Endothelial cell of umbilical vein (primary cell): ENCODE measurements at regions not wholly inside any gene's neighbourhood (a gene's known extent, or its start where the extent isn't known, plus 50 kb on each side); places are given as distances from the start of the nearest gene placed in this dataset.

Experiments
- POLR2A ChIP-seq: IDR thresholded peaks from 2 replicates; pipeline ENCODE4 v1.6.1; 2012; ENCODE audit warnings: low read depth, mild to moderate bottlenecking, control low read depth, low read length
- TF ChIP-seq, protein P1 (sequence below), 2 donors: IDR thresholded peaks; 1 replicate in 1 of 2; 2 replicates in 1 of 2; pipeline ENCODE4 v1.5.1; 2011; ENCODE audit warnings: low read length in 2 of 2, mild to moderate bottlenecking in 2 of 2, moderate library complexity in 2 of 2, control low read depth in 1 of 2, inconsistent platforms in 1 of 2, low read depth in 1 of 2; ENCODE audit not compliant: insufficient read depth in 1 of 2; ENCODE audit errors: extremely low read depth in 1 of 2

DNA sequence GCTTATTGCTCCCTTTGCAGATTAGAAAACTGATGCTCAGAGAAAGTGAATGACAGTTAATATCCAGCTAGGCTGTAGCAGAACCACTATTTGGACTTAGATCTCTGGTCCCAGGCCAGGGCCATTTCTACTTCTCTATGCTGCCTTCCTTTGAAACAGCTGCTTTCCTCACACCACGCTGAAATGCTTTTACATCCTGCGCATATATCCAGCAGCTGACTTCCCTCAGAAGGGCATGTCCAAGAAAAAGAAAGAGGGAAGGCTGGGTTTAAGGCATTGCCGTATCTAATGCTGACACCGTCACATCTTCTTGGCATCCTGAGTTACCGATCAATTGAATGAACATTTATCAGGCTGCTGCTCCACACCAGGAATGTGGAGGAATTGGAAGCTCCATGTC, 122.4 kb downstream of the UBE2U start:
- TF ChIP-seq, protein P1, sequence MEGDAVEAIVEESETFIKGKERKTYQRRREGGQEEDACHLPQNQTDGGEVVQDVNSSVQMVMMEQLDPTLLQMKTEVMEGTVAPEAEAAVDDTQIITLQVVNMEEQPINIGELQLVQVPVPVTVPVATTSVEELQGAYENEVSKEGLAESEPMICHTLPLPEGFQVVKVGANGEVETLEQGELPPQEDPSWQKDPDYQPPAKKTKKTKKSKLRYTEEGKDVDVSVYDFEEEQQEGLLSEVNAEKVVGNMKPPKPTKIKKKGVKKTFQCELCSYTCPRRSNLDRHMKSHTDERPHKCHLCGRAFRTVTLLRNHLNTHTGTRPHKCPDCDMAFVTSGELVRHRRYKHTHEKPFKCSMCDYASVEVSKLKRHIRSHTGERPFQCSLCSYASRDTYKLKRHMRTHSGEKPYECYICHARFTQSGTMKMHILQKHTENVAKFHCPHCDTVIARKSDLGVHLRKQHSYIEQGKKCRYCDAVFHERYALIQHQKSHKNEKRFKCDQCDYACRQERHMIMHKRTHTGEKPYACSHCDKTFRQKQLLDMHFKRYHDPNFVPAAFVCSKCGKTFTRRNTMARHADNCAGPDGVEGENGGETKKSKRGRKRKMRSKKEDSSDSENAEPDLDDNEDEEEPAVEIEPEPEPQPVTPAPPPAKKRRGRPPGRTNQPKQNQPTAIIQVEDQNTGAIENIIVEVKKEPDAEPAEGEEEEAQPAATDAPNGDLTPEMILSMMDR (IDR thresholded peaks at IDR 0.05; ENCODE audit: extremely low read depth in 1 of 2, insufficient read depth in 1 of 2, low read depth in 1 of 2, low read length in 2 of 2): no peak
- no peak for TF ChIP-seq POLR2A
